Liver (tissue), 8 donors: ENCODE measurements at regions not wholly inside any gene's neighbourhood (a gene's known extent, or its start where the extent isn't known, plus 50 kb on each side); places are given as distances from the start of the nearest gene placed in this dataset.

ENCODE experiments used
- DNase-seq: peaks from one replicate; pipeline ENCODE4 v3.0.0-alpha.2; 2017; ENCODE audit warnings: low spot score
- H3K27ac ChIP-seq, 2 donors: one replicate each; pipeline ENCODE4 v1.7.0; 2013; ENCODE audit warnings: inconsistent platforms in 2 of 2, low read length in 2 of 2, control low read depth in 1 of 2, low read depth in 1 of 2, mild to moderate bottlenecking in 1 of 2
- H3K27me3 ChIP-seq, 4 donors: one replicate each; pipeline versions ENCODE4 v1.6.1 to v1.7.0; 2013; ENCODE audit warnings: low read length in 3 of 4, inconsistent platforms in 1 of 4, mild to moderate bottlenecking in 1 of 4, moderate library complexity in 1 of 4; ENCODE audit not compliant: control insufficient read depth in 4 of 4, insufficient read depth in 4 of 4
- H3K36me3 ChIP-seq, 4 donors: one replicate each; pipeline versions ENCODE4 v1.6.1 to v1.7.0; 2013; ENCODE audit warnings: low read length in 3 of 4, mild to moderate bottlenecking in 3 of 4, low read depth in 1 of 4, moderate library complexity in 1 of 4; ENCODE audit not compliant: control insufficient read depth in 4 of 4, insufficient read depth in 3 of 4
- H3K4me1 ChIP-seq, 4 donors: one replicate each; pipeline versions ENCODE4 v1.6.1 to v1.7.0; 2013; ENCODE audit warnings: low read length in 3 of 4, mild to moderate bottlenecking in 3 of 4, moderate library complexity in 1 of 4; ENCODE audit not compliant: control insufficient read depth in 4 of 4, insufficient read depth in 4 of 4
- H3K4me3 ChIP-seq, 3 donors: one replicate each; pipeline versions ENCODE4 v1.6.1 to v1.7.0; 2013; ENCODE audit warnings: low read length in 3 of 3, control low read depth in 1 of 3, low read depth in 1 of 3, mild to moderate bottlenecking in 1 of 3
- H3K9ac ChIP-seq, 2 donors: one replicate each; pipeline ENCODE4 v1.7.0; 2013; ENCODE audit warnings: low read length in 2 of 2, mild to moderate bottlenecking in 2 of 2, moderate library complexity in 2 of 2, control low read depth in 1 of 2, low read depth in 1 of 2
- H3K9me3 ChIP-seq, 4 donors: one replicate each; pipeline versions ENCODE4 v1.6.1 to v1.7.0; 2013; ENCODE audit warnings: low read length in 3 of 4; ENCODE audit not compliant: control insufficient read depth in 4 of 4
- ATF3 ChIP-seq: IDR thresholded peaks from 2 replicates; pipeline ENCODE4 v1.6.1; 2016; ENCODE audit warnings: antibody characterized with exemption
- CTCF ChIP-seq: fragments of 150-350 bp; IDR thresholded peaks from 2 replicates; pipeline ENCODE4 v1.5.1; 2017; ENCODE audit warnings: improper control_type of control experiment, low read depth, low read length; ENCODE audit not compliant: missing input control
- EGR1 ChIP-seq, 2 donors: IDR thresholded peaks; 2 replicates each; pipeline ENCODE4 v1.6.1; 2016 to 2018; ENCODE audit warnings: antibody characterized with exemption in 2 of 2, low read depth in 2 of 2
- FOXA1 ChIP-seq: IDR thresholded peaks from 2 replicates; pipeline ENCODE4 v1.6.1; 2016; ENCODE audit warnings: antibody characterized with exemption
- FOXA2 ChIP-seq: IDR thresholded peaks from 2 replicates; pipeline ENCODE4 v1.6.1; 2016; ENCODE audit warnings: antibody characterized with exemption
- GABPA ChIP-seq, 2 donors: IDR thresholded peaks in 1 of 2; conservative IDR thresholded peaks in 1 of 2; 2 replicates each; pipeline ENCODE4 v1.6.1; 2016; ENCODE audit warnings: antibody characterized with exemption in 2 of 2, mild to moderate bottlenecking in 1 of 2, moderate library complexity in 1 of 2
- HNF4A ChIP-seq, 2 donors: conservative IDR thresholded peaks; 2 replicates each; pipeline ENCODE4 v1.6.1; 2016; ENCODE audit warnings: antibody characterized with exemption in 2 of 2, mild to moderate bottlenecking in 2 of 2
- JUND ChIP-seq, 2 donors: IDR thresholded peaks; 2 replicates each; pipeline ENCODE4 v1.6.1; 2016; ENCODE audit warnings: antibody characterized with exemption in 2 of 2
- NR2F2 ChIP-seq: IDR thresholded peaks from 2 replicates; pipeline ENCODE4 v1.6.1; 2016; ENCODE audit warnings: antibody characterized with exemption
- RAD21 ChIP-seq, 2 donors: IDR thresholded peaks; 2 replicates each; pipeline ENCODE4 v1.6.1; 2016; ENCODE audit warnings: antibody characterized with exemption in 2 of 2, mild to moderate bottlenecking in 2 of 2
- RXRA ChIP-seq, 2 donors: IDR thresholded peaks; 2 replicates each; pipeline ENCODE4 v1.6.1; 2017 to 2018; ENCODE audit warnings: antibody characterized with exemption in 2 of 2, mild to moderate bottlenecking in 1 of 2
- SP1 ChIP-seq: IDR thresholded peaks from 2 replicates; pipeline ENCODE4 v1.6.1; 2018; ENCODE audit warnings: antibody characterized with exemption, mild to moderate bottlenecking
- TAF1 ChIP-seq: conservative IDR thresholded peaks from 2 replicates; pipeline ENCODE4 v1.6.1; 2016; ENCODE audit warnings: antibody characterized with exemption, mild to moderate bottlenecking
- YY1 ChIP-seq: IDR thresholded peaks from 2 replicates; pipeline ENCODE4 v1.6.1; 2016; ENCODE audit warnings: antibody characterized with exemption, mild to moderate bottlenecking
- ZBTB33 ChIP-seq: IDR thresholded peaks from 2 replicates; pipeline ENCODE4 v1.6.1; 2016; ENCODE audit warnings: antibody characterized with exemption
- WGBS: extraction: QIAGEN DNeasy Blood & Tissue Kit; methylation state at CpG from one replicate; pipeline ENCODE4 v1.1.7; 2013; 5-methylcytosine and 5-hydroxymethylcytosine counted together
- TF ChIP-seq, protein P1 (sequence below): IDR thresholded peaks from 2 replicates; pipeline ENCODE4 v1.6.1; 2016; ENCODE audit warnings: antibody characterized with exemption, mild to moderate bottlenecking
- TF ChIP-seq, protein P2 (sequence below): IDR thresholded peaks from 2 replicates; pipeline ENCODE4 v1.6.1; 2016; ENCODE audit warnings: antibody characterized with exemption
- donor health status: healthy.
- donor health status: healthy.
- donor health status: healthy.
- donor health status: healthy.
- donor health status: healthy.

DNA sequence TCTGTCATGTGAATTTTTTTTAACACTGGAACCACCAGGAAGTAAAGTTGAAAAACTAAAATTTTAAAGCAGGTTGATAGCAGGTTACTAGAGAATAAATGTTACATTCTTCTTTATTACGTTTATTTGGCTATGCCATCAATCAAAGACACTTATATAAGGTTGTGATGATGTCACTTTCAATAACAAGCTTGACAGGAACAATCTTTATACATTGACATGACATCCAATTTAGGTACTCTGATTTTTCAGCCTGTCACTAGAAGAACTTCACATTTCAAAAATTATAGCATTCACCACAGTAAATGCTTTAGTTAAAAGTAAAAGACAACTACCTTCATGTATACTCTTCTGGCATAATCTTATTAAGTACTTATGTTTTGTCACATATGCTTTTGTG, 696.8 kb upstream of the NCAM2 start:
- Histone ChIP-seq H3K36me3 (no peaks in the 10 kb centered on the region), H3K9ac (no peak overlapping the region), H3K9me3 (no peaks in the 10 kb centered on the region), H3K4me1 (no peaks in the 10 kb centered on the region), H3K27me3 (no peaks in the 10 kb centered on the region), H3K4me3 (no peak overlapping the region), H3K27ac (no peak overlapping the region)
- TF ChIP-seq GABPA (IDR thresholded peaks at IDR 0.05 in 1 of 2, conservative IDR thresholded peaks at IDR 0.05 in 1 of 2) (no peak), CTCF (no peak), FOXA1 (no peak), FOXA2 (no peak), JUND (IDR thresholded peaks at IDR 0.05) (no peak), ATF3 (no peak), YY1 (no peak), ZBTB33 (no peak), TAF1 (no peak), RXRA (IDR thresholded peaks at IDR 0.05) (no peak), EGR1 (IDR thresholded peaks at IDR 0.05; ENCODE audit: low read depth in 2 of 2) (no peak), HNF4A (conservative IDR thresholded peaks at IDR 0.05) (no peak), SP1 (no peak), NR2F2 (no peak), RAD21 (IDR thresholded peaks at IDR 0.05) (no peak)
- TF ChIP-seq, protein P1, sequence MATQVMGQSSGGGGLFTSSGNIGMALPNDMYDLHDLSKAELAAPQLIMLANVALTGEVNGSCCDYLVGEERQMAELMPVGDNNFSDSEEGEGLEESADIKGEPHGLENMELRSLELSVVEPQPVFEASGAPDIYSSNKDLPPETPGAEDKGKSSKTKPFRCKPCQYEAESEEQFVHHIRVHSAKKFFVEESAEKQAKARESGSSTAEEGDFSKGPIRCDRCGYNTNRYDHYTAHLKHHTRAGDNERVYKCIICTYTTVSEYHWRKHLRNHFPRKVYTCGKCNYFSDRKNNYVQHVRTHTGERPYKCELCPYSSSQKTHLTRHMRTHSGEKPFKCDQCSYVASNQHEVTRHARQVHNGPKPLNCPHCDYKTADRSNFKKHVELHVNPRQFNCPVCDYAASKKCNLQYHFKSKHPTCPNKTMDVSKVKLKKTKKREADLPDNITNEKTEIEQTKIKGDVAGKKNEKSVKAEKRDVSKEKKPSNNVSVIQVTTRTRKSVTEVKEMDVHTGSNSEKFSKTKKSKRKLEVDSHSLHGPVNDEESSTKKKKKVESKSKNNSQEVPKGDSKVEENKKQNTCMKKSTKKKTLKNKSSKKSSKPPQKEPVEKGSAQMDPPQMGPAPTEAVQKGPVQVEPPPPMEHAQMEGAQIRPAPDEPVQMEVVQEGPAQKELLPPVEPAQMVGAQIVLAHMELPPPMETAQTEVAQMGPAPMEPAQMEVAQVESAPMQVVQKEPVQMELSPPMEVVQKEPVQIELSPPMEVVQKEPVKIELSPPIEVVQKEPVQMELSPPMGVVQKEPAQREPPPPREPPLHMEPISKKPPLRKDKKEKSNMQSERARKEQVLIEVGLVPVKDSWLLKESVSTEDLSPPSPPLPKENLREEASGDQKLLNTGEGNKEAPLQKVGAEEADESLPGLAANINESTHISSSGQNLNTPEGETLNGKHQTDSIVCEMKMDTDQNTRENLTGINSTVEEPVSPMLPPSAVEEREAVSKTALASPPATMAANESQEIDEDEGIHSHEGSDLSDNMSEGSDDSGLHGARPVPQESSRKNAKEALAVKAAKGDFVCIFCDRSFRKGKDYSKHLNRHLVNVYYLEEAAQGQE = no peak
- no peak for DNase-seq
- 39% methylated on average over 1 of the region's 1 CpG for WGBS

DNA sequence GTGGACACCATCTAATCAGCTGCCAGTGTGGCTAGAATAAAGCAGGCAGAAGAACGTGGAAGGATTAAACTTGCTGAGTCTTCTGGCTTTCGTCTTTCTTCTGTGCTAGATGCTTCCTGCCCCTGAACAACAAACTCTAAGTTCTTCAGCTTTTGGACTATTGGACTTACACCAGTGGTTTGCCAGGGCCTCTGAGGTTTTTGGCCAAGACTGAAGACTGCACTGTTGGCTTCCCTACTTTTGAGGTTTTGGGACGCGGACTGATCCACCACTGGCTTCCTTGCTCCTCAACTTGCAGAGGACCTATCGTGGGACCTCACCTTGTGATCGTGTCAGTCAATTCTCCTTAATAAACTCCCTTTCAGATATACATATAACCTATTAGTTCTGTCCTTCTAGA, 696.1 kb upstream of the NCAM2 start:
- Histone ChIP-seq H3K27me3 (no peaks in the 10 kb centered on the region), H3K9me3 (no peaks in the 10 kb centered on the region), H3K9ac (no peak overlapping the region), H3K36me3 (no peaks in the 10 kb centered on the region), H3K27ac (no peak overlapping the region), H3K4me1 (no peaks in the 10 kb centered on the region), H3K4me3 (no peak overlapping the region)
- TF ChIP-seq, protein P1 = no peak
- TF ChIP-seq EGR1 (IDR thresholded peaks at IDR 0.05; ENCODE audit: low read depth in 2 of 2) (no peak), TAF1 (no peak)
- TF ChIP-seq, protein P2, sequence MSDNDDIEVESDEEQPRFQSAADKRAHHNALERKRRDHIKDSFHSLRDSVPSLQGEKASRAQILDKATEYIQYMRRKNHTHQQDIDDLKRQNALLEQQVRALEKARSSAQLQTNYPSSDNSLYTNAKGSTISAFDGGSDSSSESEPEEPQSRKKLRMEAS = no peak
- no peak for DNase-seq
- WGBS = 68% methylated on average over 6 of the region's 6 CpGs
